Brain microvascular endothelial cell (primary cell): ENCODE measurements at regions not wholly inside any gene's neighbourhood (a gene's known extent, or its start where the extent isn't known, plus 50 kb on each side); places are given as distances from the start of the nearest gene placed in this dataset.
"Not testable (repeated sequence)": the region's sequence is repeated elsewhere in the genome, so short reads cannot be mapped to it uniquely, and the experiment has no call there.

ENCODE experiments used
- DNase-seq: peaks from one replicate; pipeline ENCODE4 v3.0.0-alpha.2; 2020
- H3K27ac ChIP-seq: fragments of 250-450 bp; sonication (Bioruptor Pico); 2 replicates; pipeline ENCODE4 v1.5.1; 2020; ENCODE audit warnings: mild to moderate bottlenecking, moderate library complexity
- H3K27me3 ChIP-seq: fragments of 250-450 bp; sonication (Bioruptor Pico); replicated peaks from 2 replicates; pipeline ENCODE4 v1.5.1; 2020; ENCODE audit warnings: mild to moderate bottlenecking
- H3K36me3 ChIP-seq: fragments of 250-450 bp; sonication (Bioruptor Pico); replicated peaks from 2 replicates; pipeline ENCODE4 v1.5.1; 2020; ENCODE audit warnings: mild to moderate bottlenecking
- H3K4me3 ChIP-seq: 2 replicates; pipeline ENCODE4 v1.5.1; 2011; ENCODE audit warnings: low read depth, mild to moderate bottlenecking, control low read depth, low read length, moderate library complexity
- CTCF ChIP-seq: IDR thresholded peaks from 2 replicates; pipeline ENCODE4 v1.5.1; 2011; ENCODE audit warnings: low read depth, mild to moderate bottlenecking, moderate library complexity, low read length, control low read depth, inconsistent platforms; ENCODE audit errors: missing control alignments
- in situ Hi-C: cut with HindIII; loops from 2 replicates; pipeline ENCODE4 v1.10.0; 2017; ENCODE audit warnings: low sequenced_read_pairs, low pct_ligation_motif_present

DNA sequence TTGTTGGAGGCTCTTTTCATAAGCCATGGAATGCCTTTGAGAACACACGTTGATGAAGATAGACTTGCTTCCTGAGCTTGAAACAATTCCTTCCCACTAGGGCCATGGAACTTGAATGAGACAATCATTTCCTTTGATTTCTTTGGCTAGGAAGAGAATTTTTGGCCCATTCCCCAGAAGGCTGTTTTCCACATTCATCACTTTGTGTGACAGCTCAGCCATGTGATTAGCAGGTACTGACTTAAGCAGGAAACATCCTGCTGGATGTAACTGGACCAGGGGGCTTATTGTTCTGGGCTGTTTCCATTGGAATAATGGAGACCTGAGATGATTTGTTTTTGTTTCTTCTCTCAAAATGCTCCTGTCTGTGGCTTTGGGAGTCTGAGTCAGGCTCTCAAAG, 469.8 kb upstream of the SEL1L start:
- TF ChIP-seq CTCF = no peak
- Histone ChIP-seq H3K27me3 (no peaks in the 10 kb centered on the region), H3K27ac (no peak overlapping the region), H3K36me3 (no peaks in the 10 kb centered on the region), H3K4me3 (no peak overlapping the region)
- in situ Hi-C loops = no loop called here
- DNase-seq = no peak

DNA sequence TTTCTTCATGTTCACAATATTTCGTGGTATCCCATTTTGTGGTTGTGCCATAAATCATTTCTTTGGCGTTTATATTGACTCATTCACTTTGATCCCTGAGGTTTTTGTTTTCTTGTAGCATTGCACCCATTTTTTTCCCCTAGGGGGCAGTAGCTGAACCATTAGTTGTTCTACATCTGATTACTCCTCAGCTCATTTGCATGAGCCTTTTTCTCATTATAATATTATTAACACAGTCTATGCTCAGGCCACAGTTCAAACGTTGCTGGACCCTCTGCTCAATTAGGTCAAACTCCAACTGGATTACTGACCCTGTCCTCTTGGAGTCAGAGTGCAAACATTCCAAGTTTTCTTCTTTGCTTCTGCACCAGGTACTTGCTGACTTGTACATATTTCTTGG, 475.4 kb upstream of the SEL1L start:
- no peak for DNase-seq
- TF ChIP-seq CTCF = no peak
- H3K27ac ChIP-seq = no peak overlapping the region
- in situ Hi-C loops = no loop called here
- no peak overlapping the region for H3K4me3 ChIP-seq
- no peaks in the 10 kb centered on the region for H3K36me3 ChIP-seq
- H3K27me3 ChIP-seq = no peaks in the 10 kb centered on the region

DNA sequence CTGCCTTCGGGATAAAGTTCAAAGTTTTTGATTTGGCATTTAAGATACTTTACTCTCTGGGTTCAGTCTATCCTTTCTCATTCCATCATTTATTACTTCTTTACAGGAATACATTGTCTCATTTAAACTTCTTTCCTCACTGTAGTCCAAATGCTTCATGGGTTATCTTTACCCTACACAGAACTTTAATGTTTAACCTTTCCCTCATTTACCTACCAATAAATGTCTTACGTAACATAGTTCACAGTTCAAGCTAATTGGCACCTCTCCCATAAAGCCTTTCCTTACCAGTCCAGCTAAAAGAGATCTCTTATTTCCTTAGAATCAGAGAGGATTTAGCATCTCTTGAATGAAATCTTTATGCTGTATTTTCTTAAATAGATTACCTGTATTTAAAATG, 476.3 kb upstream of the SEL1L start:
- H3K4me3 ChIP-seq = no peak overlapping the region
- in situ Hi-C loops = no loop called here
- H3K36me3 ChIP-seq = no peaks in the 10 kb centered on the region
- TF ChIP-seq CTCF = no peak
- no peak for DNase-seq
- no peaks in the 10 kb centered on the region for H3K27me3 ChIP-seq
- no peak overlapping the region for H3K27ac ChIP-seq

DNA sequence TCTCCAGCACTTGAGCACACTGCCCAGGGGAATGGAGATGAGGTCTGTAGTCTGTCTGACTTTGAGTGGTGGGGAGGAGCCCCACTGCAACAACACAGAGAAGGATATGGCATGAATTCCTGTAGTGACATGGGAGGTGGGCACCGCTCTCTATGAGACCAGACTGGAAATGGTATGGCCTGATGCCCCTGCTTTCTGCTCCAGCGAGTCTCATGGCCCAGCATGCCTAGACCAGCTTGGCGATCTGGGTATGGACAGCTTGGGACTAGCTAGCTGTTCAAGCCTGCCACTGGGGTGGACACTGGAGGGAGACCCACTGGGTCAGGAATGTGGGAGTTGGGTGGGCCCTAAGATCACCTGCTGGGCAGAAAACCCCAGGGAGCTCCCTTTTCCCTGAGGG, 477.8 kb upstream of the SEL1L start:
- in situ Hi-C loops = no loop called here
- no peak for DNase-seq
- H3K27ac ChIP-seq = no peak overlapping the region
- no peaks in the 10 kb centered on the region for H3K27me3 ChIP-seq
- no peak for TF ChIP-seq CTCF
- H3K36me3 ChIP-seq = no peaks in the 10 kb centered on the region
- no peak overlapping the region for H3K4me3 ChIP-seq

DNA sequence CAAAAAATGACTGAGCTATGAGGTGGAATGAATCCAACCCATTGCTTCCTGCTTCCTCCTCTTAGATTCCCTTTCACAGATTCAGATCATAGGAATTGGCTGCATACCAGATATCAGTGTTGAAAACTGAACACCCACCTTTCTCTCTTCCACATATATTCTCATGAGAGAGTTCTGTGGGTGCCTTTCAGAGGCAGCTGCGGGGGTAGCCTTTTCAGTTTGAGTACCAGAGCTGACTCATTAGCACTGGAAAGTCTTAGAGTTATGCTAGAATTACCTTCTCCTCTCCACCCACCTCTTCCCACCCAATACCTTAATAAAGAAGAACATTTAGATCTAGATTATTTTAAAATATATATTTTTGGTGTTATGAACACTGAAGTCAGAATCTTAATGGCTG, 495.4 kb upstream of the SEL1L start:
- Histone ChIP-seq H3K36me3 (no peaks in the 10 kb centered on the region), H3K27ac (no peak overlapping the region), H3K27me3 (no peaks in the 10 kb centered on the region), H3K4me3 (no peak overlapping the region)
- in situ Hi-C loops = no loop called here
- DNase-seq = no peak
- TF ChIP-seq CTCF = no peak

GRCh38 chr14:82035397-82035796, 501.7 kb upstream of the SEL1L start:
- Histone ChIP-seq H3K36me3 (no peaks in the 10 kb centered on the region), H3K4me3 (no peak overlapping the region), H3K27me3 (no peaks in the 10 kb centered on the region), H3K27ac (no peak overlapping the region)
- TF ChIP-seq CTCF = no peak
- DNase-seq = no peak
- in situ Hi-C loops = no loop called here

DNA sequence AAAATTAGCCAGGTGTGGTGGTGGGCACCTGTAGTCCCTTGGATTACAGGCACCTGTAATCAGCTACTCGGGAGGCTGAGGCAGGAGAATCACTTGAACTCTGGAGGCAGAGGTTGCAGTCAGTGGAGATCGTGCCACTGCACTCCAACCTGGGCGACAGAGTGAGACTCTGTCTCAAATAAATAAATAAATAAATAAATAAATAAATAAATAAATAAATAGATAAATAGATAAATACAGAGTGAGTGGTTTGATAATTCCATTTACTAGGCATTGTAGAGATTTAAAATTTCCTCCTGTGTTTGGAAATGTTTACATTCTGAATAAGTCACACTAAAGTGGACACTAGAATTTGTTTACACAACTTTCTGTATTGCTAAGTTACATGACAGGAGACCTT, 504.4 kb upstream of the SEL1L start:
- H3K36me3 ChIP-seq, H3K4me3 ChIP-seq, H3K27ac ChIP-seq, in situ Hi-C loops, DNase-seq, H3K27me3 ChIP-seq: not testable (repeated sequence)
